ENCODE measurements at regions not wholly inside any gene's neighbourhood (a gene's known extent, or its start where the extent isn't known, plus 50 kb on each side); places are given as distances from the start of the nearest gene placed in this dataset.

DNA sequence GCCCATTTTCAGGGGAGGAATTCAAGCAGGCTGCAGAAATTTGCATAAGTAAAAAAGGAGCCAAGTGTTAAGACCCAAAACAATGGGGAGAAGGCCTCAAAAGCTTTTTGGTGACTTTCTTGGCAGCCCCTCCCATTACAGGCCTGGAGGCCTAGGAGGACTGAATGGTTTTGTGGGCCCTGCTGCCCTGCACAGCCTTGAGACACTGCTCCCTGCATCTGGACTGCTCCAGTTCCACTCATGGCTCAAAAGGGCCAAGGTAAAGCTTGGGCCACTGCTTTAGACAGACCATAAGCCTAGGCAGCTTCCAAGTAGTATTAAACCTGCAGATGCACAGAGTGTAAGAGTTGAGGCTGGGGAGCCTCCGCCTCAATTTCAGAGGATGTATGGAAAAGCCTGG lies 501.6 kb downstream of the MID1IP1 start:
- TF ChIP-seq CTCF (IDR thresholded peaks at IDR 0.05), result no peak
- no peak for TF ChIP-seq POLR2AphosphoS5 (IDR thresholded peaks at IDR 0.05)
- no peak for TF ChIP-seq POLR2A (IDR thresholded peaks at IDR 0.05)
